Epithelial cell of prostate (primary cell): ENCODE measurements at regions not wholly inside any gene's neighbourhood (a gene's known extent, or its start where the extent isn't known, plus 50 kb on each side); places are given as distances from the start of the nearest gene placed in this dataset.

Experiments
- DNase-seq: peaks from one replicate; pipeline ENCODE4 v3.0.0-alpha.2; 2011; ENCODE audit warnings: low read depth, low spot score
- H3K27ac ChIP-seq: fragments of 450-650 bp; 2 replicates; pipeline ENCODE4 v1.5.1; 2017; ENCODE audit warnings: mild to moderate bottlenecking

GRCh38 chr6:9121549-9121948 is 686.2 kb upstream of the SLC35B3 start:
- DNase-seq: no peak

GRCh38 chr6:9116026-9116425 is 680.7 kb upstream of the SLC35B3 start:
- H3K27ac ChIP-seq: no peak overlapping the region
- DNase-seq: no peak

More at GRCh38 chr6:9121549-9121948, 686.2 kb upstream of the SLC35B3 start:
- H3K27ac ChIP-seq: no peak overlapping the region

GRCh38 chr6:9112544-9112943 is 677.2 kb upstream of the SLC35B3 start:
- DNase-seq: no peak

GRCh38 chr6:9103876-9104521 is 668.7 kb upstream of the SLC35B3 start:
- H3K27ac ChIP-seq: no peak overlapping the region
- DNase-seq: no peak

More at GRCh38 chr6:9112544-9112943, 677.2 kb upstream of the SLC35B3 start:
- no peak overlapping the region for H3K27ac ChIP-seq

GRCh38 chr6:9101920-9102319 is 666.6 kb upstream of the SLC35B3 start:
- H3K27ac ChIP-seq: no peak overlapping the region
- DNase-seq: no peak

GRCh38 chr6:9100869-9101580 is 665.7 kb upstream of the SLC35B3 start:
- H3K27ac ChIP-seq: no peak overlapping the region
- DNase-seq: no peak

GRCh38 chr6:9095729-9096128 is 660.4 kb upstream of the SLC35B3 start:
- DNase-seq: no peak
- no peak overlapping the region for H3K27ac ChIP-seq

- H3K27ac ChIP-seq: no peak overlapping the region
- DNase-seq: no peak
Measured at GRCh38 chr6:9095137-9095536, 659.8 kb upstream of the SLC35B3 start.

- no peak for DNase-seq
- H3K27ac ChIP-seq: no peak overlapping the region
Measured at GRCh38 chr6:9089724-9090123, 654.4 kb upstream of the SLC35B3 start.

- no peak overlapping the region for H3K27ac ChIP-seq
- DNase-seq: no peak
Measured at GRCh38 chr6:9087470-9087869, 652.1 kb upstream of the SLC35B3 start.

GRCh38 chr6:9086331-9086730 is 651.0 kb upstream of the SLC35B3 start:
- no peak for DNase-seq
- H3K27ac ChIP-seq: no peak overlapping the region

GRCh38 chr6:9085709-9086070 is 650.3 kb upstream of the SLC35B3 start:
- DNase-seq: no peak
- H3K27ac ChIP-seq: no peak overlapping the region

- no peak for DNase-seq
- no peak overlapping the region for H3K27ac ChIP-seq
Measured at GRCh38 chr6:9085054-9085708, 649.8 kb upstream of the SLC35B3 start.

- DNase-seq: no peak
- no peak overlapping the region for H3K27ac ChIP-seq
Measured at GRCh38 chr6:9083108-9083507, 647.8 kb upstream of the SLC35B3 start.

- no peak for DNase-seq
Measured at GRCh38 chr6:9066726-9067125, 631.4 kb upstream of the SLC35B3 start.

GRCh38 chr6:9064156-9064555 is 628.8 kb upstream of the SLC35B3 start:
- H3K27ac ChIP-seq: peak overlapping the region; percentile 15
- DNase-seq: peak; percentile 90

More at GRCh38 chr6:9066726-9067125, 631.4 kb upstream of the SLC35B3 start:
- H3K27ac ChIP-seq: no peak overlapping the region

- H3K27ac ChIP-seq: no peak overlapping the region
- DNase-seq: no peak
Measured at GRCh38 chr6:9062596-9062995, 627.3 kb upstream of the SLC35B3 start.

- no peak for DNase-seq
- H3K27ac ChIP-seq: no peak overlapping the region
Measured at GRCh38 chr6:9057937-9058336, 622.6 kb upstream of the SLC35B3 start.

- DNase-seq: no peak
- H3K27ac ChIP-seq: no peak overlapping the region
Measured at GRCh38 chr6:9056556-9056955, 621.2 kb upstream of the SLC35B3 start.

GRCh38 chr6:9044426-9044825 is 609.1 kb upstream of the SLC35B3 start:
- no peak for DNase-seq
- no peak overlapping the region for H3K27ac ChIP-seq

GRCh38 chr6:9040718-9041117 is 605.4 kb upstream of the SLC35B3 start:
- DNase-seq: no peak
- no peak overlapping the region for H3K27ac ChIP-seq
